ENCODE measurements at regions not wholly inside any gene's neighbourhood (a gene's known extent, or its start where the extent isn't known, plus 50 kb on each side); places are given as distances from the start of the nearest gene placed in this dataset.
"Not testable (repeated sequence)": the region's sequence is repeated elsewhere in the genome, so short reads cannot be mapped to it uniquely, and the experiment has no call there.

- DNase-seq: no peak
Measured at GRCh38 chr6:119461187-119461586, 111.6 kb upstream of the MAN1A1 start.

GRCh38 chr6:119459207-119459974, 109.8 kb upstream of the MAN1A1 start:
- DNase-seq: no peak

- DNase-seq: no peak
Measured at GRCh38 chr6:119454714-119455113, 105.2 kb upstream of the MAN1A1 start.

- DNase-seq: no peak
Measured at GRCh38 chr6:119453242-119454200, 104.0 kb upstream of the MAN1A1 start.

GRCh38 chr6:119449331-119450156, 100.0 kb upstream of the MAN1A1 start:
- DNase-seq: no peak

GRCh38 chr6:119447921-119448320, 98.4 kb upstream of the MAN1A1 start:
- DNase-seq: no peak

GRCh38 chr6:119446609-119447008, 97.0 kb upstream of the MAN1A1 start:
- peak; percentile 48 for DNase-seq

GRCh38 chr6:119446115-119446554, 96.6 kb upstream of the MAN1A1 start:
- peak; percentile 55 for DNase-seq

- no peak for DNase-seq
Measured at GRCh38 chr6:119445666-119446065, 96.1 kb upstream of the MAN1A1 start.

- no peak for DNase-seq
Measured at GRCh38 chr6:119444642-119445557, 95.3 kb upstream of the MAN1A1 start.

GRCh38 chr6:119443993-119444641, 94.6 kb upstream of the MAN1A1 start:
- DNase-seq: peak; percentile 57

- DNase-seq: no peak
Measured at GRCh38 chr6:119442776-119443184, 93.2 kb upstream of the MAN1A1 start.

- DNase-seq: no peak
Measured at GRCh38 chr6:119440953-119441352, 91.4 kb upstream of the MAN1A1 start.

GRCh38 chr6:119436583-119436982, 87.0 kb upstream of the MAN1A1 start:
- DNase-seq: no peak

GRCh38 chr6:119431799-119432198, 82.2 kb upstream of the MAN1A1 start:
- no peak for DNase-seq

GRCh38 chr6:119430805-119431204, 81.2 kb upstream of the MAN1A1 start:
- DNase-seq: no peak

- no peak for DNase-seq
Measured at GRCh38 chr6:119428633-119429032, 79.1 kb upstream of the MAN1A1 start.

- no peak for DNase-seq
Measured at GRCh38 chr6:119426619-119427018, 77.1 kb upstream of the MAN1A1 start.

GRCh38 chr6:119423996-119424395, 74.4 kb upstream of the MAN1A1 start:
- DNase-seq: no peak

GRCh38 chr6:119418084-119418483, 68.5 kb upstream of the MAN1A1 start:
- DNase-seq: not testable (repeated sequence)

- DNase-seq: no peak
Measured at GRCh38 chr6:119407156-119407555, 57.6 kb upstream of the MAN1A1 start.

Measured in NCI-H226 (cell line).